ENCODE measurements at regions not wholly inside any gene's neighbourhood (a gene's known extent, or its start where the extent isn't known, plus 50 kb on each side); places are given as distances from the start of the nearest gene placed in this dataset.

GRCh38 chr7:124692425-124692824 lies 73.2 kb downstream of the GPR37 start:
- no peak overlapping the region for H3K4me2 ChIP-seq (ENCODE audit: low read depth, low read length)
- ATAC-seq (no peak), DNase-seq (ENCODE audit: low spot score) (no peak), FAIRE-seq (no peak)
- H3K9ac ChIP-seq (ENCODE audit: insufficient read depth, low read depth, low read length): no peak overlapping the region
- H3K36me3 ChIP-seq (replicated peaks in 1 of 2; ENCODE audit: control insufficient read depth in 1 of 2, insufficient read depth in 2 of 2, low read length in 2 of 2): no peaks in the 10 kb centered on the region
- ChIA-PET POLR2A (no interaction called here), CTCF (ENCODE audit: low intra/inter-chr PET ratio, low total read pairs) (no interaction called here)
- H4K20me1 ChIP-seq (ENCODE audit: insufficient read depth, low read length): no peaks in the 10 kb centered on the region
- H3K27me3 ChIP-seq (ENCODE audit: control insufficient read depth in 1 of 2, insufficient read depth in 2 of 2, low read length in 2 of 2): no peaks in the 10 kb centered on the region
- H3K4me3 ChIP-seq (replicated peaks in 1 of 3; ENCODE audit: insufficient read depth in 1 of 3, low read depth in 2 of 3, low read length in 3 of 3): no peak overlapping the region
- H3K79me2 ChIP-seq (ENCODE audit: insufficient read depth, low read length): no peaks in the 10 kb centered on the region
- no peaks in the 10 kb centered on the region for H3K9me3 ChIP-seq (ENCODE audit: low read length)
- in situ Hi-C loops (cut with HindIII; ENCODE audit: extremely low pct_ligation_motif_present, low pct_unique_long_range_greater_than_20kb): no loop called here
- H3K27ac ChIP-seq (ENCODE audit: extremely low read length, insufficient read depth, low read length): no peak overlapping the region
- no peak overlapping the region for H2AFZ ChIP-seq (ENCODE audit: low read length)
- no peak for TF ChIP-seq SIN3B (IDR thresholded peaks at IDR 0.05; ENCODE audit: low read length)
- TF ChIP-seq ASH2L (IDR thresholded peaks at IDR 0.05; ENCODE audit: insufficient read length, low read depth, low read length): no peak
- TF ChIP-seq HNRNPH1 (optimal IDR thresholded peaks at IDR 0.05; ENCODE audit: low read depth, low read length): no peak
- intact Hi-C loops (cut with micrococcal nuclease; ENCODE audit: unreplicated experiment): no loop called here
- no peaks in the 10 kb centered on the region for H3K4me1 ChIP-seq (ENCODE audit: insufficient read depth, low read length)
- WGBS (ENCODE audit: low lambda C conversion rate): 0% methylated on average over 1 of the region's 1 CpG
- no TSS peak for BruUV-seq (replicated peaks)

- H3K9me3 ChIP-seq (ENCODE audit: low read length): no peaks in the 10 kb centered on the region
- FAIRE-seq: no peak
- ChIA-PET POLR2A (no interaction called here), CTCF (ENCODE audit: low intra/inter-chr PET ratio, low total read pairs) (no interaction called here)
- H3K4me1 ChIP-seq (ENCODE audit: insufficient read depth, low read length): no peaks in the 10 kb centered on the region
- no peaks in the 10 kb centered on the region for H3K36me3 ChIP-seq (replicated peaks in 1 of 2; ENCODE audit: control insufficient read depth in 1 of 2, insufficient read depth in 2 of 2, low read length in 2 of 2)
- H3K27ac ChIP-seq (ENCODE audit: extremely low read length, insufficient read depth, low read length): no peak overlapping the region
- no peaks in the 10 kb centered on the region for H4K20me1 ChIP-seq (ENCODE audit: insufficient read depth, low read length)
- no peak overlapping the region for H3K4me2 ChIP-seq (ENCODE audit: low read depth, low read length)
- no peak overlapping the region for H3K9ac ChIP-seq (ENCODE audit: insufficient read depth, low read depth, low read length)
- DNase-seq (ENCODE audit: low spot score): no peak
- intact Hi-C loops (cut with micrococcal nuclease; ENCODE audit: unreplicated experiment) (no loop called here), in situ Hi-C loops (cut with HindIII; ENCODE audit: extremely low pct_ligation_motif_present, low pct_unique_long_range_greater_than_20kb) (no loop called here)
- H3K27me3 ChIP-seq (ENCODE audit: control insufficient read depth in 1 of 2, insufficient read depth in 2 of 2, low read length in 2 of 2): no peaks in the 10 kb centered on the region
- no peak for ATAC-seq
- BruUV-seq (replicated peaks): no TSS peak
- TF ChIP-seq ZFP36 (IDR thresholded peaks at IDR 0.05; ENCODE audit: borderline replicate concordance, low read depth, low read length, partially characterized antibody) (no peak), ZNF780A (CRISPR knock-in tag; IDR thresholded peaks at IDR 0.05) (no peak), SMARCC2 (IDR thresholded peaks at IDR 0.05) (no peak), ZNF496 (CRISPR knock-in tag; IDR thresholded peaks at IDR 0.05; ENCODE audit: insufficient replicate concordance) (no peak), MTF1 (CRISPR knock-in tag; IDR thresholded peaks at IDR 0.05) (no peak), POLR2AphosphoS5 (IDR thresholded peaks at IDR 0.05; ENCODE audit: low read depth, low read length) (no peak), KAT8 (CRISPR knock-in tag; IDR thresholded peaks at IDR 0.05) (no peak), ZNF788 (CRISPR knock-in tag; IDR thresholded peaks at IDR 0.05; ENCODE audit: borderline replicate concordance) (no peak)
- H3K4me3 ChIP-seq (replicated peaks in 1 of 3; ENCODE audit: insufficient read depth in 1 of 3, low read depth in 2 of 3, low read length in 3 of 3): no peak overlapping the region
- no peak overlapping the region for H2AFZ ChIP-seq (ENCODE audit: low read length)
- H3K79me2 ChIP-seq (ENCODE audit: insufficient read depth, low read length): no peaks in the 10 kb centered on the region
These were observed 74.8 kb downstream of the GPR37 start for GRCh38 chr7:124690840-124691239.
